HG02610 (cell line): ENCODE measurements at regions not wholly inside any gene's neighbourhood (a gene's known extent, or its start where the extent isn't known, plus 50 kb on each side); places are given as distances from the start of the nearest gene placed in this dataset.

Experiments used
- ATAC-seq: cut with Tn5 transposase; IDR thresholded peaks from one replicate; pipeline ENCODE4 v1.9.1; 2021; ENCODE audit warnings: mild to moderate bottlenecking, moderate library complexity; ENCODE audit not compliant: unreplicated experiment

DNA sequence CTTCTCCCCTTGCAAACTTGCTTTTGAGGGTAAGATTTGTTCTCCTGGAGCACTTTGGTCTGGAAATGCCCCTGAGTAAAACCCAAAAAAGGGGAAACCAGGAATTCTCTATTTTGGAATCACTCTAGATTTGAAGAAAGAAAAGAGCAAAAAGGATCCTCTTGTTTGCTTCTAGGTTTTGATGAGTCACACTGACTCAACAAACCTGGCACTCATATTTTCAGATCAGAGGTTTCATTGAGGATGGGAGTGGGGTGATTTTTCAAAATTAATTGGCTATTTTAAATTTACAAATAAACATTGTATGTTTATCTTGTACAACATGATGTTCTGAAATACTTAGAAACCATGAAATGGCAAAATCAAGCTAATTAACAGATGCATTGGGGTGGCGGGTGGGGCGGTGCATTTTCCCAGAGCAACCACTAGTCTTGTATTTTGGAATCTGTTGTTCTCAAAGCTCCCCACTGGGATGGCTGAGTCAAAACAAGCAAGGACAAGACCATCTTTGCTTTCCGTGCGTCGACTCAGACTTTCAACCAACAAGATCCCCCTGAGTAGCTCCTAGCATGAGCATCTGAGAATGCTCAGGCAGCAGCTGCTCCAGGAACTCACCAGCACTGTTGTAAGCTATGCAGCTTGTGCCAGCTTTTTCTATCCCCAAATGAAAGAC, 451.4 kb downstream of the WDR72 start:
- no peak for ATAC-seq

DNA sequence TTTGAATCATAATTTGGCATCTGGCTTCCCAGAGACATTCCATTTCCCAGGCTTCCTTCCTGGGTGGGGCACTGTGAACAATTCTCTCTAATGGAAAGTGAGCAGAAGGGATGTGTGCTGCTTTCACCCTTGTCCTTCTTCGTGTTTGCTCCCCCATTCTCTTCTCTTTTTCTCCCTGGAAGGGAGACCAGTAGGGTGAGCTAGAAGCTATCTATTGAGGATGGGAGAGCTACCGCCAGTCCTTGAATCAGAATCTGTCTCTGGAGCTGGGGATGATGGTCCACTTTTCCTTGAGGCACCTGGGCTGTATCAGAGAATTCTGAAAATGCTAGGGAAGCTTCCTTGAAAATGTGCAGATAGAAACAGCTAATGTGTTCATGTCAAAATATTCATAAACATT, 453.9 kb downstream of the WDR72 start:
- no peak for ATAC-seq

DNA sequence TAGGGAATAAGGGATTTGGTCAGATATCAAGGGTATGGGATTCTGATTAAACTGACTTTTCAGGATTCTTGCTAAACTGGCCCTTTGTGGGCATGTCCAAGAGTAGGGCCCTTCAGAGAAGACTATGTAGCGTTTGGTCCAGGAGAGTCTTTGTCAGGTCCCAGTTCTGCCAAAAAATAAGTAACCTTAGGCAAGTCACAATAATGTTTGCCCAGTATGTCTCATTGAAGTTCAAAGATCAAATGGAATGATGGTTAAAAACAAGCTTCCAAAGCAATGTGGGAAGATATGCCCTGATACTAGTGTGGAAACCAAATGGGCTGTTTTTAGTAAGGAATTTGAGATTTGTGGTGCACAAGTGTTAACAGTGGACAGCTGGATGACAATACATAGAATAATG, 454.4 kb downstream of the WDR72 start:
- no peak for ATAC-seq

DNA sequence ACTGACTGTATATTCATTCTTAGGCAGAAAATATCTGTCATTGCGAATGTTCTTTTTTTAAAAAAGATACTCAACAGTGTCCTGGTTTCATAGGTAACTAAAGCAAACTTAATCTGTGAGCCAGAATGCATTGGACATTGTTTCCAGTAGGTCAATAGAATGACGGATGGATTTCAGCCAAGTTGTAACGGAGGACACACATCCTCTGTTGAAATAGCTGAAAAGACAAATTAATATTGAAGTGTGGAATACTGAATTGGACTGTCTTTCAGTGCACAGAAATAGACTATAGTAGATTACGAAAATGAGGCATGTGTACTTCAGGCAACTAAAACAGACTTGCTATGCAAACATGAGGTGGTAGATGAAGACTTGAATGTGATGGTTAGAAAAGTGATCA, 461.6 kb downstream of the WDR72 start:
- ATAC-seq, result no peak

DNA sequence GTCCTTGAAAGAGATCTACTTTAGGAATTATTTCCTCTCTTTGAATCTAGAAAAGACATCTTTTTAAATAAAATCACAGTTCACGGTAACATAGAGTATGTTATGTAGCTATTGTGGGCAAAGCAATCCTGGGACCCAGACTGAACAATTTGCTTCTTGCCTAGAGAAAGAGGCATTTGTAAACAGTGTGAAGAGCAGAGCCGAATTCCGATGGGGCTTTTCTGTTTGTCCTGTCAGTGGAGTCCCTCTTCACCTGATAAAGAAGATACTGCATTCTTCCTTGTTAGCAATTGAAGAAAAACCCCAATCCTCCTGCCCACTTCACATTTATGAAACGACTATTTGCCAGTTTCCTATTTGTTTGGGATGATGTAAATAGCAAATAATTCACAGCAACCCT, 462.9 kb downstream of the WDR72 start:
- ATAC-seq, result no peak

DNA sequence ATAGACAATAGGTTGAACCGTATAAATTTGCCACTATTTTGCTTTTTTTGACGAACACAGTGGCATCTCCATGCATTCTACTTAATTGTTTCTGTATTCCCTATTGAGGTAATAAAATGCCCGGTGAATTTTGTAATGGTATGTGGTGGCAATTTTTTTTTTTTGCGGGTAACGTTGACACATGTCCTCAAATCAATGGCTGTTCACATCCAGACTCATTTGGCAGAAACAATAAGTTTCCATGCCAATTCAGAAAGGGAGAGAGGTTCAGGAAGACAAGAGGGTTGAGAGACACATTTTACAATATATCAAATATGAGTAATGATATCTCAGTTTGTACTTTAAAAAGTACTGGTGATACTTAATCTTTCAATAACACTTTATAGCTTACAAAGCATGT, 463.9 kb downstream of the WDR72 start:
- no peak for ATAC-seq

DNA sequence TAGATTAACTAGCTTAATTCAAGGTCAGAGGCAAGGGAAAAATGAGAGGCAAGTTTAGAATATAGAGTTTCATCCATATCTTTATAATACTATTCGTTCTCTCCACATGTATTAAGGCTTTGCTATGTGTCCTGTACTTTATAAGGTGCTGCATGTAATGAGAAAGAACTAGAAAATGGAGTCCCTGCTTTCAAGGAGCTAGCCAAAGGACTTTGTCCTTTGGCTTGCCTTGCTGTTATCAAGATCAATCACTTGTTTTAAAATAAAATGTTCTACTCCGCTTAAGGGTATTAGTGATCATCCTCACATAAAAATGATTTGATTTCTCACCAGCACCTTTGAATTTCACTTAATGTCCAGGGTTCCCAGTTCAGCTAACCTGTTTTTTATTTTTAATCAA, 470.9 kb downstream of the WDR72 start:
- ATAC-seq, result no peak

DNA sequence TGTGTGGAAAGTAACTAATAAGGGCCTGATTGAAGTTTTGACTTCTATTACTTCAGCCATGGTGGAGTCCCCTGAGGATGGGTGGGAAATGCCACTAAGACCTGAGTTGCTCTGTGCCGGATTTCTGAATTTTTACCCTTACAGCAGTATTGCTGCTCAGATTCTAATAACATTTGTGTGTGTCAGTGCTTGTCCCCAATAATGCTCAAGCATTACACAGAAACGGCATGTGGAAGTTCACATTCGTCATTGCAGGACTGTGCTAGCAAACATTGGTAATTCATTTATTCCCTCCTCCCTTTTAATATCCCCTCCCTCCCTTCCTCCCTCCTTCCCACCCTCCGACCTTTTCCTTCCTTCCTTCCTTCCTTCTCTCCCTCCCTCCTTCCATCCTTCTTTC, 484.5 kb upstream of the ONECUT1 start:
- ATAC-seq, result no peak

DNA sequence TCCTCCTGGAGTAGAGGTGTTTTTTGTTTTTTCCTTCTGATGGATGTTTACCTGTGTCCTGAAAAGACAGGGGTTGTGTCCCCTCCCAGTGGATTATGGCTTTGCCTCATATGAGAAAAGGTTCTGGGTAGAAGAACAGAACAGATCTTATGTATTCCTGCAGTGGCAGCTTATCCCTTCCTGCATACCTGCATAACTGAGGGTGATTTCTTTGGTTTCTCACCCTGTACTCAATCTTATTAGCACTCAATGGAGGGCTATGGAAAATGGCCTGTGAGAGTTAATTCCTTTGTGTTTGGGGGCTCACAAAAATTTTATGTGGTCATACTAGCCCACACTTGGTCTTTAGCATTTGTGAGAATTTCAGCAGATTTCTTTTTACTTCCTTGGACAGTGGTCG, 482.0 kb upstream of the ONECUT1 start:
- no peak for ATAC-seq

DNA sequence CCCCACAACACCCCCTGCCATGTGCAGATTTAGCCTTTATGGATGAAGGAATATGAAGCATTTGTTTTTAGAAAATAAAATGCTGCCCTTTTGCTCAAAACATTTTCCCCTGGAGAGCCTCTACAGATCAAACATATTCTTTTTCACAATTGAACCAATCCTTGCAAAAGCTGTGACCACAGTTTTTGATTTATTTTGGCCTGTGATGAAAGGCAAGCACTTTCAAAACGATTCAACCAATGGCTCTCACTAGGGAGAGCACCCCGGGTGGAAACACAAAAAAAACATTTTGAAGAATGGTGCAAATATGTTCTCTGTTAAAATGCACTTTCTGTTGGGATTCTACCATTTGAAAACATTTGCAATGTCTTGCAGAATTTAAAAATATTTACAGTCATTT, 476.0 kb upstream of the ONECUT1 start:
- no peak for ATAC-seq

DNA sequence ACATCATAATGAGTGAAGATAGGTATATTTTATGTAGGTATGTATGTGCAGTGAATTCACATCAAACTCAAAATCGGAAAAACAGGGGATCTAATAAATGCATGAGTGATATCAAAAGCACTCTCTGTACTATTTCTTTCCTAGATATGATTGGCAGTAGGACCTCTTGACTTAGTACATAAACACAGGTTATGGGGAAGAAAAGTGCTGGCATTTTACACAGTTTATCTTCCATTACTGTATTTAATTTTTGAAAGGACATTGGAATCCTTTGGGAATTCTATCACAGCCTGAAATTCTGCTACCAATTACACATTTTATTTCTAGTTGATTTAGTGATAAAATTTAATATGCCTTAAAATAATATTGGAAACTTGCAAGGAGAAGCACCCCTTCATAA, 470.5 kb upstream of the ONECUT1 start:
- no peak for ATAC-seq

DNA sequence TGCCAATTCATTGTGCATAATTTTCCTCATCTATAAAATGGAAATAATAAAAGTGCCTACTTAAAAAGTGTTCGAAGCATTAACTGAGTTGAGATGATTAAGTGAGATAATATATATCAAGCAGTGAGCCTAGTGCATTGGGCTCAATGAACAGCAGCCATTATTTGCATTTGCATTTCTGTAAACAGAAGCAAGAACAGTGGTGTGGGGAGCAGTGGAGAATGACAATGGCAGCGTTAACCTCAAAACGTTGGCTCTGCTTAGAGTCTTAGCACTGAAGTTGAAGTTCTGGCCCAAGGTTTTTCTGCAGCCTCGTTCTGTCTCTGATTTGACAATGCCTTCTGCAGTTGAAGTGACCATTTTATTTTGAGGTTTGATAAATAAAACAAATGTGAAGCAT, 466.3 kb upstream of the ONECUT1 start:
- ATAC-seq, result no peak

DNA sequence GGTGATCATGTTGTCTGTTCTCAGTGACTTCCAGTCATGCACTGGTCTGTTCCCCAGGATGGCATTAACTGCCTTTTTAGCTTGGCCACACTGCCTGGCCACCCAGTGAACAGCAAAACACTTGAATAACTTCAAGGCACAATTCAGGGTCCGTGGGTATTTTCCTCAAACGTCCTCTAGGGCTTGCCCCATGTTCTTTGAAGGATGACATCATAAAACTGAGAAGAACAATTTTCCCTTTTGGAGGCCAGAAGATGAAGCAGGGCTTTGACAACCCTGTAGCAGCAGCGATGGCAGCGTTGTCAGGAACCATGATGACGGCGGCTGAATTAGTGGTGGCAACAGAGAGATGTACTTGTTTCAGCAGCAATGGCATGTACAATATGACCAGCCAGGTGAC, 465.9 kb upstream of the ONECUT1 start:
- no peak for ATAC-seq

DNA sequence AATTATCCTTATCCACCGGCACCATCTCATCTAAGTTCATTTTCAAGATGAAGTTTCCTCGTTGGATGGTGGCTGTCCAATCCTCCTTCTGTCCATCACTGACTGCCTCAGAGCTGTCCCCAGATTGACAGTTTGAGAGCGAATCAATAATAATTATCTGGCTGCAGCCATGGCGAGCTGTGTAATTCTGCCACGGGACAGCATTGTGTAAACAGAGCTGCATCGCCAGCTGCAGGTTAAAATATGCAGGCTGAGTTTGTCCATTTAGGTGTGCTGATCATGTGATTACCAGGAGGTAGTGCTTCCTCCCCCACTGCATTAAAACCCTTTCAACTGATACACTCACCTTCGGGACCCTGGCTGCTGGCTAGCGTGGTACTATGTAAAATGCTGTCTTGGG, 461.9 kb upstream of the ONECUT1 start:
- no peak for ATAC-seq

DNA sequence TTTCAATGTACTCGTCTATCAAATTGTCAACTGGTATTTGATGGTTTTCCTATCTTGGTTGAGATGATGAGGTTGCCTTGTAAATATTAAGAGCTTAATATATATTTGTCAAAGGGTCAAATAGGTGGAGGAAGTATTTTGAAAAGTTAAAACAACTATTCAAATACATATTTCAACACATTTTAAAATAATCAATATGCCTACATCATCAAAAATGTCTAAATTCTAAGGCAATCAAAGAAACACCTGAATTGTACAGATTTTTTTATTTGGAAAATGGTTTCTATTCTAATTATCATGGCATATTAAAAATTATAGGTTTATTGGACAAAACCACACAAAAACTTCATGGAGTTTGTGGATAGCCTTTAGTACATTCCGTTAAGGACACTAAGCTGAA, 461.4 kb upstream of the ONECUT1 start:
- ATAC-seq, result no peak

DNA sequence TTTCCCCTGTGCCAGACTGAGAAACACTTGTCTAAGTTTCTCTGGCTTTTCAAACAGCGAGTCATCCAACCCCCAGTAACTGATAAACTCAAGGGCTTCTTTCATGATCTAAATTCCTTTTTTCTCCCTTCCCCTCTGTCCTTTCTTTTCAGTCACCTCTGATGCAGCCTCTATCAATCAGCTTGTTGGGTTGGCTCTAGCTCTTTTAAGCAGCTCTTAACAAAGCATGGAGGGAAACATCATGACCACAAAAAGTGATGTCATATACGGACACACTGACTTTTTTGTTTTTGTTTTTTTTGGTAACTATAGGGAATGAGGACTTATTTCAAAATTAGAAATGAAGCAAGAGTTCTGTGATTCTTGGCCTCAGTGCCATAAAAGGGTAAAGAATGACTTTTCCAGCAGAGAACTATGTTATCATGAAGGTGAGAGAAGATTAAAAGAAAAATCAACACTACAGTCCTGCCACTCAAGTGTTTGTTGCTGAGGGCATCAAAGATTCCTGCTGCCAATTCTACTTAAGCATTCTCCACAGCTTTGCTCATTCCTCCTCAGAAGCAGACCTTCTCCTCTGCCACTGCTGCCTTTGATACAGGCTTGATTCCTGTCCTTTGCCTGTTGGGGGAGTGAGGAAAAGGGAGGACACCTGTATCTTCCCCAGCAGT, 457.0 kb upstream of the ONECUT1 start:
- no peak for ATAC-seq

DNA sequence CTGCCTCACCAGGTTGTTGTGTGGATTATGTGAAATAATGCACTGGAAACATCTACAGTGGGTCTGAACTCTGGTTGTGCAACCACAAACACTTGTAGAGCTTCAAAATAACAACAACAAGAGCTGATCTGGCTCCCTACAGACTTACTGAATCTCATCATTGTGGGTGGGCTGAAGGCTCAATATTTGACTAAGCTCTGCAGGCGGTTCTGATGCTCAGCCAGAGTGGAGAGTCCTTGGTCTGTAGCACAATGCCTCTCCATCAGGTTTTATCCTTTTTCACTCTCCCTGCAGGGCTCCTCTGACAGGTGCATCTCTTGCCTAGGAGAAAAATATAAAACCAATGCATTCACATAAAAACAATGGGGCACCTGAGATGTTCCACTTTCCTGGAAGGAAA, 456.3 kb upstream of the ONECUT1 start:
- no peak for ATAC-seq

DNA sequence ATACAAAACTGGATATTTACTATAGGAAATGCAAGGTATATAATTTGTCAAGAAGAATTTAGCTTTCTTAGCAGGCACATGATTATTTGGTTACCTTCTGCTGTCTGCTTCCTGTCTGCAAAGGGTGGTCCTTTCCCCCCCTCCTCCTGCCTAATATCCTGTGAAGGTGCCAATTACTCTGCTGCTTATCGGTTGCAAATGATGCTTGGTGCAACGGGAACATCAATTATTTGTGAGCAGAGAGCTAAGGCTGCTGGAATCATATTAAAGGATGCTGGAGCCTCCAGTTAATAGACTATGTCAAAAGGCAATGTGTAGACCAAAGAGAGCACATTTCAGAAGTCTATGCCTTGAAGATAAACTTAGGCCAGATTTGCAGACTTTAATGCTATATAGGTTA, 443.7 kb upstream of the ONECUT1 start:
- ATAC-seq, result no peak

DNA sequence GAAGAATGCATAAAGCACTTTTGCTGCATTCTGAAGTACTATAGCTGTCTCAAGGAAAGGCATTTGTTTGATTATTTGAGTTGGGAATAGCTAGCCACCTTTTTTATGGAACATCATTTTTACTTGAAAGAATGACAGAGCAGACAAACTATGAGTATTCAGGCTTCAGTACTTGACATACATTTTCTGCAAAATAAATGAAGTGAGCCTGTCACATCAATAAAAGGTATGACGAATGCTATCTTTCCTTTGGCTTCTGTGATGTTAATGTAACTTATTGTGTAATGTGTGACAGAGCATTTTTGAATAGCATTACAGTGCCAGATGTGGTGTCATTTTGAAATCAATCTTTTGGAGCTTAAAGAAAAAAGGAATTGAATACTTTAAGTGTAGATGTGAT, 440.3 kb upstream of the ONECUT1 start:
- no peak for ATAC-seq

DNA sequence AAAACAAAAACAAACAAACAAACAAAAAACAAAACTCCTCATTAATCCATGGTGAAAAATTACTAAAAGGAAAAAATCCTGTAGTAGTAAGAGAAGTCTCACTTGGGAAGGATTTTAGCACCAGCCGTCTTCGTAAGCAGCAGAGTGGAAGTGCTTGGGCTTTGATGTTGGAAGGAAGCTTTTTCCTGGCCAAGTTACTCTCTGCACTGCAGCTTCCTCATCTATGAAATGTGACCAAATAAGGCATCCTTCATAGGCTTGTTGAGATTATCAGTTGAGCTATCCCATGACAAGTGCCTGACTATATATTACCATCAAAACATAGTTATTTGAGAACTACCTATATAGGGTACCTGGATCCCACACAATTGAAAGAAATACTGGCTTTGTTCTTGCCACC, 436.4 kb upstream of the ONECUT1 start:
- ATAC-seq, result no peak

DNA sequence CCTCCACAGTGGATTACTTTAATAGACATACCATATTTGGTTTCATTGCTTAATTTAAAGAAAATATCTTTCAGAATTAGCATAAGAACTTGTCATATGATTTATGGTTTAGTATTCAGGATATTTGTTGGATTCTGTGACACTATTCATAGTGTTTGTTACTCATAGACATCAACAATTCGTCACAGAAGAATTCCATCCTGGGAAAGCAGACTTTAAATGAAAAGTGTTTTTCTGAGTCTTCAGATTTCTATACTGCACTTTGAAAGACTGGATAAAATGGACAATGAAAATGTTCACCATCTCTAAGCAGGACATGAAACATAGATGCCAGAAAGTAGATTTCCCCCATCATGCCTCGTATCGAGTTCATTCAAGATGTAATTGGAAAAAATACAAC, 435.6 kb upstream of the ONECUT1 start:
- no peak for ATAC-seq

DNA sequence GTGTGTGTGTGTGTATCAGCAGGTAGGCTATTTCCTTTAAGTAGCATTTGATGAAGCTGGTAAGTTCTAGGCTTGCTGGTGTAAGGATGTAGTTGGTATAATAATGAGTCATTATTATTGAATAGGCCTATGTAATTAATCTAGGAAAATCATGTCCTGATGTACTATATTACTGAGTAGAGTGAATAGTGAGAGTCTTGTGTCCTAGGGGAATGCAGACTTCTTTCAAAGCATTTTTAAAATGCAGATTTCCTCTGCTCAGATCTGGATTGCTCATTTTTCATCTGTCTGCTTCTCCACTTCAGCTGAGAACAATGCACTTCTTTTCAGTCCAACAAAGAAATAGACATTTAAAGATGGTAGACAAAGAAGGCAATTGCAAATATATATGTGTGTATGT, 434.2 kb upstream of the ONECUT1 start:
- ATAC-seq, result no peak

DNA sequence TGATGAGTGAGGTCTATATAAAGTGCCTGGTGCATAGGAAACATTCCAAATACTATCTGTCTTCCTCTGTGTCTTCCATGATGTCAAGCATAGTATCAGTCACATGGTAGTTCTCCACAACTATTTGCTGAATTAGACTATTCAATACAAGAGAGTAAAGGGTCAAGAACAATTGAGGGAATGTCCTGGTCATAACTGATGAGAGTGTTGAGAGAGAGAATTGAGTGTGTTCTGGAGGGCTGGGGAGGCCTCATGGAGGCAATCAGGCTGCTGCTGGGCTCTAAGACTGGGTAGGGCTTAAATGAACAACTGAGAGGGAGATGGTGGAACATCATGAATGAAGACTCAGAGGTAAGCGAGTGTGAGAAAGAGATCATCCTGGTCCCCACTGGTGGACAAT, 433.7 kb upstream of the ONECUT1 start:
- ATAC-seq, result no peak
